Dermis blood vessel endothelial cell (primary cell): ENCODE measurements at regions not wholly inside any gene's neighbourhood (a gene's known extent, or its start where the extent isn't known, plus 50 kb on each side); places are given as distances from the start of the nearest gene placed in this dataset.

Source experiments
- DNase-seq: peaks from one replicate; pipeline ENCODE4 v3.0.0; 2010

DNA sequence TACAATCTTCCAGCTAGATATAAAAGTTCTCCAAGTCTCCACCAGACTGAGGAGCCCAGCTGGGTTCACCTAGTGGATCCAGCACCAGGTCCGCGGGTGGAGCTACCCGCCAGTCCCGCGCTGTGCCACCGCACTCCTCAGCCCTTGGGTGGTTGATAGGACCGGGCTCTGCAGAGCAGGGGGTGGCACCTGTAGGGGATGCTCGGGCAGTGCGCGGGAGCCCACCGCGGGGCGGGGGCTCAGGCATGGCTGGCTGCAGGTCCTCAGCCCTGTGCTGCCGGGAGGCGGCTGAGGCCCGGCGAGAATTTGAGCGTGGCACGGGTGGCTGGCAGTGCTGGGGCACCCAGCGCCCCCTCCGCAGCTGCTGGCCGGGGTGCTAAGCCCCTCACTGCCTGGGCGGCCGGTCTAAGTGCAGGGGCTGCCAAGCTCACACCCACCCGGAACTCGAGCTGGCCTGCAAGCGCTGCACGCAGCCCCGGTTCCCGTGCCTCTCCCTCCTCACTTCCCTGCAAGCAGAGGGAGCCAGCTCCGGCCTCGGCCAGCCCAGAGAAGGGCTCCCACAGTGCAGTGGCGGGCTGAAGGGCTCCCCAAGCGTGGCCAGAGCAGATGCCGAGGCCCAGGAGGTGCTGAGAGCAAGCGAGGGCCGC, 542.8 kb upstream of the PCDH9 start:
- DNase-seq, result no peak

DNA sequence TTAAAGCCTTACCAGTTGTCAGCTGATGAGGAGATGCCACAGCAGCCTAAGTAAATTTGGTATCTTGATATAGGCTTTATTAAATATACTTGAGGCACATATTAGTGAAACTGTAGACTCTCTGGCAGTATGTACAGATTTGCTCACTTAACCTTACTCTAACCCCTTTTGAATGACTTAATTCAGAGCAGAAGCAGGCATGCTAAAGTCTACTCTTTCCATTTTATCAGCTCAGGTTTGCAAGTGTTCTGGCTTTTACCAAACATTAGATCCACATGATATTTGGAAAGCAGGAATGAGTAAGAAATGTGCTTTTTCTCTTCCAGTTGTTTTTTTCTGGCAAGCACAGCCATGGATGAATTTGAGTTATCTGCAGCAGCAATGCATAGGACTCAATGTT, 541.0 kb upstream of the PCDH9 start:
- no peak for DNase-seq

DNA sequence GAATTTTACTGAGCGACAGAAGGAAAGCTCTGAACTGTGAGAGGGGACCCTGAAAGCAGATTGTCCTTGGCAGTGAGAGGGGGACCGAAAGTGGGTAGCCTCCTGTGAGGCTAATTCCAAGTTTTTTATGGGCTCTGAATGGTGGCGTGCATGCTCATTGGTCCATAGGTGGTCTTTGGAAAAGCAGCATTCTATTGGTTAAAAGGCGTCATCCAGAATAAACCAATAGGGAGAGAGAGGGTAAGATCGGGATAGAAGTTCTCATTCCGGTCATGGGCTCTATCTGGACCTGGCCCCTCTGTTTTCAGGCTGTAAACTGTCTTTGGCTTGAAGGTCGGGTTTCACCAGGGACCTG, 539.8 kb upstream of the PCDH9 start:
- DNase-seq, result no peak

DNA sequence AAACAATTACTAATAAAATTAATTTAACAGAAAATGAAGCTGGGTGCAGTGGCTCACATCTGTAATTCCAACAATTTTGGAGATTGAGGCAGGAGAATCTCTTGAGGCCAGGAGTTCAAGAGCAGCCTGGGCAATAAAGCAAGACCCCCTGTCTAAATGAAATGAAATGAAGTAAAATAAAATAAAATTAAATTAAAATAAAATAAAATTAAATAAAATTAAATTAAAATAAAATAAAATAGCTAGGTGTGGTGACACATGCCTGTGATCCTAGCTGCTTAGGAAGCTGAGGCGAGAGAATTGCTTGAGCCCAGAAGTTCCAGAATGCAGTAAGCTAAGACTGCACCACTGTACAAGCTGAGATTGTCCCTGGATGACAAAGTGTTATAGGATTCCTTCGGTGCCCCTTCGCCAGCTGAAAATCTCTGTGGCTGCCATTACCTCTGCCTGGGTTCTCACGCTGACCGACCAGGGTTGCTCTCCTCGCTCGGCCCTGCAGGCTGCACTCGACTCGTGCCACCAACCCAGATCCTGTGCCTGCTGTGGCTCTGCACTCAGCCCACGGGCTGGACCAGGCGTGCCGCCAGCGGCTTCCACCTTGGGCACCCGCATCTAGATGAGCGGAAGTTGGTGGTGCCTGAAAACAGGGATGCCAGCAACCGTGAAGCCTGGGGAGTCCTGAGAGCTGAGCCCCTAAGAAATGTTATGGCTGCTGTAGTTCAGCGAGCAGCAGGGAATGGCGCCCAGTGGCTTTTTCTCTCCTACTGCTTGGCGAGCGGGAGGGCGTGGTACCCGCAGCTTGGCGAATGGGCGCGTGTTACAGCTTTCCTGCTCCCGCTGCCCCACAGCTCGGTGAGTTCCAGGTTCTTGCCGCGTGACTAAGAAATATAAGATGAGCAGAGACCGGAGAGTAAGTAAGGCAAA, 539.2 kb upstream of the PCDH9 start:
- DNase-seq, result no peak

DNA sequence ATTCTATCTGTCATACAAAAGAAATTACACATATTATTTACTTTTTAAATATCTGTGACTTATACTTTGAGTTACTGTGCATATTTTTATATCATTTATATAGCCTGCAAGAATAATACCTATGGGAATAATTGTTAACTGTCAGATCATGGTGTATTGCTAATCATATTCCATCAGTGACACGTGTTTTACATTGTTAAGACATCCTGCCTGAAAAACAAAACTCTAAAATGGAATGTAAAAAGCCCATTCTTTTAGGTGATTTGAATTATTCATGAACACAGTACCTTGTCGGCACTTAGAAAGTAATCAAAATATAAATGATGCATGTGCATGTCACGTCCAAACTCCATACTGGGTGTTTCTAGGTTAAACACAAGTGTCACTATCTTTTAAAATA, 533.8 kb upstream of the PCDH9 start:
- DNase-seq, result no peak

DNA sequence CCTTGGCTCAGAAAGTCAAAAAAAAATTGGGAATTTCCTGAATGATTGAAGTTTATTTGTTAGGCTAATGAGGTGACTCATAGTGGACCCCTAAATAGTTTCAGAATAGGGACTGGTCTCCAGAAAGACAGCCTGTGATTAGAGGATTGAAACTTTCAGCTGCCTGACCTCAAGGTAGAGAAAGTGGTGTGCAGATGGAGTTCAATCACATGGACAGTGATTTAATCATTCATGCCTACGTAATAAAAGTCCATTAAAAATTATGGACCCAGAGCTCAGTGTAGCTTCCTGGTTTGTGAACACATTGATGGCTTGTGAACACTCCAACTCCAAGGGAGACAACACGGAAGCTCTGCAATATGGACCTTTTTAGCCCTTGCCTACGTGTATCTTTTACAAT, 533.2 kb upstream of the PCDH9 start:
- no peak for DNase-seq

DNA sequence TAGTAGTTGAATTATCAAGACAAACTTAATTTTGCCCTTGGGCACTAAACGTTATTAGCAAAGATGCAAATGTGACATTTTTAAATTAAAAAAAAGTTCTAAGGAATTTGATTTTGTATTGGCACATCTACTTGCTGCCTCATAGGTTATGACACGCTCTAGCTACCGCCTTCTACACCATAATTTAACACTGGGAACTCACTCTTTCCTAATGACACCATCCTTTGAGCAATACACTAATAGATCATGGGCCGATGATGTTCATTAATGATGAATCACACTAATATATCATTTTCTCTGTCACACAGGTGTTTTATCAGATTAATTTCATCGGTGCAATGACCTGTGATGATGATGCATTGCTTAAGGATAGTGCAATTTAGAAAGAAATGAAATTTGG, 528.8 kb upstream of the PCDH9 start:
- no peak for DNase-seq

DNA sequence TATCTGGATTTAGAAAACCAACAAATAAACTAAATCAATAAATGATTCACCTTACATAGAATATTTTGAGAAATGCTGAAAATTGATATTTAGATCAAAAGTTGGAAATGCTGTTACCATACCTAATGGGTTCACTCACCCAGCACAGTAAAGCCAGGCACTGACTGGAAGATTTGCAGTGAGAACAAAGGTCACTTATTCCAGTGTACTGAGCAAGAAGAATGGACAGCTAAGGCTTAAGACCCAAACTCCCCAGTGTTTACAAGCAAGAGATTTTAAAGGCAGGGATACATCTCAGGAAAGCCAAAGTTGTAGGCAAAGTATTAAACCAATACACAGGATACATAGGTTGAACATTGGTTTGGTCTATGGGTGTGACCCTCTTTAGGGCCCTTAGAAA, 523.9 kb upstream of the PCDH9 start:
- no peak for DNase-seq

DNA sequence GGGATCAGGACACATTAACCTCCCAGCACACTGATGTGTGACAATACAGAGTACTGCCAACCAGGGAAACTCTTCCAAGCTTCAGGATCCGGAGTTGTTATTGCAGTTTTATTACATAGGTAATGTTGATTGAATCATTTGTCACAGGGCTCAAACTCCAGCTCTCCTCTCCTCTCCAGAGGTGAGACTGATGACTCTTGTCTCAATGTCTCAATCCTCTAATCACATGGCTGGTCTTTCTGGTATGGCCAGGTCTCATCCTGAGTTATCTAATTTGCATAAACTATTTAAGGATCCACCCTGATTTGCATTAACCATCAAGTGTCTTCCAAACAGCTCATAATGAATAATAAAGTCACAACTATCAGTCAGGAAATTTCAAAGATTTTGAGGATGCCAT, 522.6 kb upstream of the PCDH9 start:
- no peak for DNase-seq

DNA sequence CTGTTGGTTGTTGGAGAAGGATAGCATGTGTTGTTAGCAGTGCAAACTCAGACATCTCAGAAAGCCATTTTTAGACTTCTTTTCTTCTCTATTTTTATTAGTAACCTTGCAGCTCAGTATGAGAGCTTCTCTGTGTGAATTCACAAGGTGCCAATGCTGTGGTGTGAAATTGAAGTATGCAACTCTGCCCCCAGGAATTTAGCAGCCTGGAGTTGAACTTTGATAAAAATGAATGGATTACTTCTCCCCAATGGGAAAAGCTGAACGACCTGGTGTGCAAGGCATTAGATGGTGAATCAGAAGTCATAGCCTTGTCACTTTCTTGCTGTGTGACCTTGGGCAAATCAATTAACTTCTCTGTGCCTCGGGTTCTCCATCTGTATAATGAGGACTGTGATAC, 512.3 kb upstream of the PCDH9 start:
- DNase-seq, result no peak

DNA sequence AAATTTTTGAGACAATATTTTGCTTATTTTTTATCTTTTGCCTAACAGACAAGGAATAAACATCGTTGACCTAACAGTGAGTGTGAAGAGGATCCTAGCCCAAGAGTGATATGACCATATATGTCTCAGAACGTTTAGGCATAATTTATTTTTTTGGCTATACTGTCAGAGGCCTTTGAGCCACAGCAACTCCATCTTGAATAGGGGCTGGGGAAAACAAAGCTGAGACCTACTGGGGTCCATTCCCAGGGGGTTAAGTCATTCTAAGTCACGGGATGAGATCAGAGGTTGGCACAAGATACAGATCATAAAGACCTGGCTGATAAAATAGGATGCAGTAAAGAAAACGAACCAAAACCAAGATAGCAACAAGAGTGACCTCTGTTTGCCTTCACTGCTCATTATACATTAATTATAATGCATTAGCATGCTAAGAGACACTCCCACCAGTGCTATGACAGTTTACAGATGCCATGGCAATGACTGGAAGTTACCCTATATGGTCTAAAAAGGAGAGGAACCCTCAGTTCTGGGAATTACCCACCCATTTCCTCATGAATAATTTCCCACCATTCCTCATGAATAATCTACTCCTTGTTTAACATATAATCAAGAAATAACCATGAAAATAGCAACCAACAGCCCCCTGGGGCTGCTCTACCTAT, 510.9 kb upstream of the PCDH9 start:
- DNase-seq, result no peak

DNA sequence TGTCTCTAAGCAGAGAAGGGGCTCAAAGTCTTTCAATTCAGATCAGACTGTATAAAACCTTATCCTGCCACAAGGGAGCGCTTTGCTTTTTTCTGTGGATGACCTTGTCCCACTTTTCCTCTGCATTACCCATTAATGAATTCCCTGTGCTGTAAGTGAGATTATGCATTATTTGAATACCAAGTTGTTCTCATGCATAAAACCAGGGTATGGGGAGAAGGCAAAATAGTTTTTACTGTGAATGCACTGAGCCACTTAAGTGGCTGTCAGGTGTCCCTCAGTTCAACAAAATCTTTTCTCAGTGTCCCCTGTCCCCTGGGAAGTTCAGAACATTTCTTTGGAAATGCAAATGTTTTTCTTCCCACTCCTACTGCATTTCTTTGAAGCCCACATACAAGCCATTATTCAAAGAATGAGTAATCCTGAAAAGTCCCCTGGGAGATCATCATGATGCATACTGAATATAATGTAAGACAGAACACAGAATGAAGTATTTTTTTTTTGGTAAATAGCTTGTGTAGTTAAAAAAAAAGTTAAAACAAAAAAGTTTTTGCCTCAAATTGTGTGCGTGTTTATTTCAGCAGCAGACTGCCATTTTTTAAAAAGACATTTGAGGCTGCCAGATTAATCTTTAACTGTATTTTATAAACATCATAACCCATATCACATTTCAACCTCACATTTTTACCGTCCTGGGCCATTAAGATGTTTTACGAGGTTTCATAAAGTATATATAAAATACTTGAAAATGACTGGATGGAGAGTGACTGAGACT, 506.7 kb upstream of the PCDH9 start:
- no peak for DNase-seq

DNA sequence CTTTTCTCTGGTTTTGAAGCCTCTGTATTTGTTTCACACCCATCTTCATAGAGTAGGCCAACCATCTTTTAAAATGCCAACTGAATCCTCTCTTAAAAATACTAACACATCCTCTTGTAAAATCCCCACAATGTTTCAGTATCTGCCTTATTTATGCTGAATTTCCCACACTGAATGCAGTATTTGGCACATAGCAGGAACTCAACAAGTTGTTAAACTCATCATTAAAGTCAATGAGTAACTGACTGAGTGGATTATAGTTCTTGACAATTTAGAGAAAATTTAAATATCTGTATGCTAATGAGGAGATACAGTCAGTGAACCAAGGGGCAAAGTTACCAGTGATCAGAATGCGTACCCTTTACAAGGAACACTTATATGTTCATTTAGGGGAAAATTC, 505.5 kb upstream of the PCDH9 start:
- DNase-seq, result no peak

DNA sequence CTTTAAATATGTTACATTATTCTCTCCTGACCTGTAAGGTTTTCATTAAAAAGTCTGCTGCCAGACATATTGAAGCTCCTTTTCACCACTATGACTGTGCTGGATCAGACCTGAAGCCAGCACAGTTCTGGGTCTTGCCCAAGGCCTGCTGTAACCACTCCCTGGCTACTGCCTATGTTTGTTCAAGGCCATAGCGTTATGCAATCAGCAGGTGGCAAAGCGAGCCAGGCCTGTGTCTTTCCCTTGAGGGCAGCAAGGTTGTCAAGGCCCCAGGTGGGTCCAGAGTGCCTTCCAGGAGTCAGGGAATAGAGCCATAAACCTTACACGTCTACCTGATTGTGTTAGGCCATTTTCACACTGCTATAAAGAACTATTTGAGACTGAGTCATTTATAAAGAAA, 496.8 kb upstream of the PCDH9 start:
- DNase-seq, result no peak

DNA sequence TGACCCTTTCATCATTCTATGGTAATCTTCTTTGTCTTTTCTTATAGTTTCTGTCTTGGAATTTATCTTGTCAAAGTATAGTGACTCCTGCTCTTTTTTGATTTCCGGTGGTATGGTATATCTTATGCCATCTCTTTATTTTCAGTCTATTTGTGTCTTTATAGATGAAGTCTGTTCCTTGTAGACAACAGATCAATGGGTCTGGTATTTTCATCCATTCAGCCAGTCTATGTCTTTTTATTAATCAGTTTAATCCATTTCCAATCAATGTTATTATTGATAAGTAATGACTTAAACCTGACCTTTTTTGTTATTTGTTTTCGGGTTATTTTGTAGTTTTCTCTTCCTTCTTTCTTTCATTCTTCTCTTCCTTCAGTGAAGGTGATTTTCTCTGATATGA, 495.9 kb upstream of the PCDH9 start:
- DNase-seq, result no peak

DNA sequence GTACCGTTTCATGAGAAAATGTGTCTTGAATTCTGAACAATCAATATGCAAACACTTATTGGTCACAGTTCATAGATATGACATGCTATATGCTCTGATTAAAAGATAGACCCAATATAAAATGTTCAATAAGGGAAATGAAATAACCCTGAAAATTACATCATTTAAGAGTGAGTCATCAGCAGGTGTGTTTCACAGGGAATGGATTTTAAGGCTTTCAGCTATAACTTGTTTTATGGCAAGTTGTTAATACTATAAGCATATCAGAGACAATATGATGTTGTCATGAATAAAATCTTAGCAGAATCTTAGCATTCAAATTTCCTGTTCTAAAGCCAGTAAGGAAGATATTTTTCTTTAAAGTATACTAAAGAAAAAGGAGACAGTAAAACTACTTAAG, 483.4 kb upstream of the PCDH9 start:
- no peak for DNase-seq

DNA sequence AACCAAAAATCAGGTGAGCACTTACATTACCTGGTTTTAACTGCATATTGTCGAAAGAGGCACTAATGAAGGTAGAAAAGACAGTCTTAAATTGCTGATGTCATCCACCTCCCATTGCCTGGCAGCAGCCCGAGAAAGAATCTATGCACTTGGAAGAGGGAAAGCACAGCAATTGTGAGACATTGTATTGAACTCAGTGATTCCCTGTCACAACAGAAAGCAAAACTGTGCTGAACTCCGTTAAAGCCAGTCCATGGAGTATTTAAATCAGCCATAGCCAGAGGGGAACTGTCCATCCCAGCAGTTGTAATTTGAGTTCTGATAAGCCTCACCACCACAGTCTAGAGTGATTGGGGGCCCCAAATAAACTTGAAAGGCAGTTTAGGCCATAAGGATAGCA, 466.6 kb upstream of the PCDH9 start:
- DNase-seq, result no peak

DNA sequence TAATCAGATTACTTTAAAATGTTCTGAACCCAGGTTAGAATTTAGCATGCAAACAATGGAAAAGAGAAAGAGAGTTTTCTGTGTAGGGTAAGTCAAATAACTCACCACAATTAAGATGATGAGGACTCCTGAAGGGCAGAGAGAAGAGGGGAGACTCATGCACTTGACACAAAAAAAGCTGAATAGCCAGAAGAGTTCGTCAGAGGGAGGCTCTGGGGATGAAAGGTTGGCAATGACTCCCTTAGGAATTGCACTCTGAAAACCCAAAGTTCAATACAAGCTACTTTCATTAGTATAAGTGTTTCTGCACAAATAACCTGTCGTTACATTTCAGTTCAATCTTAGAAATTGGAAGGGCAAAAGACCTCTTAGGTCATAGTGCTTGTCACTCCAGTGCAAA, 434.4 kb upstream of the PCDH9 start:
- no peak for DNase-seq

DNA sequence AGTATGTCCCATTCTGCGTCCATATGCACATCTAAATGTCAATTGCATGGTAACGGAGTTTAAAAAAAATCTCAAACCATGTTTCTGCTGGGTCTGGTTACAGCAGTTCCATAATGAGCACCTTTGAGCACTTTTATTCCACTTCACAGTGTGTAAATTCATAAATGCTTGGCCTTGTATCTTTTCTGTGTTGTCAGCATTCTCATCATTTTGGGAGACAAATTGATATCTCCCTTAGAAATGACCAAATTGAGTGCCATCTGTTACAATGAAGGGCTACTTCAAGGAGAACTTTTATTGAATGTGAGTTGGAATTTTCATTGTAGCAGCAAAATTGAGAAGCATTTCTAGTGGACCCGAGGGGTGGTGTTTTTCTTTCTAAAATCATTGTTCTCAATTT, 432.9 kb upstream of the PCDH9 start:
- DNase-seq, result no peak

DNA sequence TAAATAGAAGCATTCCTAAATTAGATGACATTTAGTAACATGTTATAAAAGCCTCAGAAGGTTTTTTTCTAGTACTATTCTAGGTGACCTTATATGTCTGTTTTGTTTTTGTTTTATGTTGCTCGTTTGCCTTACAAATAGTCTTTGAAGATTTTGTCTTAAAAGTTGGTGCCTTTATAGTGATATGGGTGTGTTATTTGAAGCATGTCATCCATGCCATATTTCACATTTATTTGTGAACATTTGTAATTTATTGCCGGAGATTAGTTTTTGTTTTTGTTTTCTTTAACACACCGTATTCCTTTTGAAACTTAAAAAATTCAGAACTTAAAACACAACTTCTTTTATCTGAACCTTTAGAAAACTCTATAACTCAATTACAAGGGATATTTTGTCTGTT, 422.8 kb upstream of the PCDH9 start:
- DNase-seq, result no peak

DNA sequence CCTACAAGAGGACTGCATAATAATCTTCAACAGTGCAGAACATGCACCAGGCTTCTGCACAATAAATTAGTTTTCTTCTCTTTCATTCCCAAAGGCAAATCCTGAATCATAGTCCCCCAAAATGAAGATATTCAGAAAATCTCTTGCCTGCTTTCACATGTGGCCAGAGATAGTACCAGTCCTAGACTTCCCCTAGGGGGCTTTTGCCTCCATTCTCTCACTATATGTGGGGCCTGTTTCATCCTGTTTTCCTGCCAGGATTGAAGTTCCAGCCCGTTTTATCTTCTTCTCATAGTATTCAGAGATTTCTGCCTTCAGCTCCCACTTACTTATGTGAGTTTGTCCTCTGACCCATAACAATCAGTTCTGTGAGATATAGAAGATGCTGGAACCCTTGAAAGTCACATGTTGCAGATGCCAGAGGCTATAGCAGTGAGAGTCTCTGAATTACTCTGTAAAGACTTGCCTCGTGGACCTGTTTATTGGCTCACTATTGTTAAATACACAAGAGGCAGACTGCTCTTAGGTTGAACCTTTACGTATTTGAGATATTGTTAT, 421.9 kb upstream of the PCDH9 start:
- no peak for DNase-seq

DNA sequence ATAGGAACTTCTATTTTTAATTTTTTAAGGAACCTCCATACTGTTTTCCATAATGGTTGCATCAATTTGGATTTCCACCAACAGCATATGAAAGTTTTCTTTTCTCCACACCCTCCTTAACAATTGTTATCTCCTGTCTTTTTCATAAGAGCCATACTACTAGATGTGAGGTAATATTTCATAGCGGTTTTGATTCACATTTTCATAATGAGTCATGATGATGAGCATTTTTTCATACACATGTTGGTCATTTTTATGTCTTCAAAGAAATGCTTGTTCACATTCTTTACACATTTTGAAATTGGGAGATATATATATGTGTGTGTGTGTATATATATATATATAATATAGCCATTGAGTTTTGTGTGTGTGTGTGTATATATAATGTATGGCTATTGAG, 420.3 kb upstream of the PCDH9 start:
- DNase-seq, result no peak

DNA sequence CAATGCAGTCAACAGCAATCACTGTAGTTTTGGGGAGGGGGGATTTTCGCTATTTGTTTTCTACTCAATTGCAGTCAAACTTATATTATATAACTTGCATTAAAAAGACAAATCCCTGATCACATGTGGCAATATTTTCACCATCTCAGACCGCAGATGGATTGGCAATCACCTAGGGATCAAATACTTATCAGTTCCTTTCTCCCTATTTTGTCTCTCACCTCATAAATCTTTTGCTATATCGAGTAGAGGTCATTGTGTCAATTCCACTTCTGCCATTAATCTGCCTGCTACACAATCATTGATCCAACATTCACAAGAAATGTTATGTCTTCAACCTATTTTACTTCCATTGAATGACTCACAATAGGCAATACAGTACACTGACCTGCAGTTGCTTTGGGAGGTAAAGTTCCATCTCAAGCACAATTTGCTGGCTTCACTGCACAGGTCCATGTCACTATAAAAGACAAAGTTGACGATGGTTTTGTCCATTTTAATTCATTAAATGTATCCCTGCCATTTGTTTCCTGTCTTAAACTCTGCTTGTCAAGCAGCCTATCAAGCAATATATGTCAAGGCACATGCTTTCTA, 415.8 kb upstream of the PCDH9 start:
- DNase-seq, result no peak
